Fibroblast of mammary gland (primary cell): ENCODE measurements at regions not wholly inside any gene's neighbourhood (a gene's known extent, or its start where the extent isn't known, plus 50 kb on each side); places are given as distances from the start of the nearest gene placed in this dataset.

Source experiments
- DNase-seq: peaks from one replicate; pipeline ENCODE4 v3.0.0-alpha.2; 2010; ENCODE audit warnings: low read depth
- H3K4me3 ChIP-seq: 2 replicates; pipeline ENCODE4 v1.5.1; 2011; ENCODE audit warnings: low read depth, mild to moderate bottlenecking, low read length, moderate library complexity; ENCODE audit not compliant: control insufficient read depth
- CTCF ChIP-seq: conservative IDR thresholded peaks from 2 replicates; pipeline ENCODE4 v1.5.1; 2011; ENCODE audit warnings: low read depth, low read length, inconsistent platforms; ENCODE audit not compliant: control insufficient read depth, insufficient read depth

DNA sequence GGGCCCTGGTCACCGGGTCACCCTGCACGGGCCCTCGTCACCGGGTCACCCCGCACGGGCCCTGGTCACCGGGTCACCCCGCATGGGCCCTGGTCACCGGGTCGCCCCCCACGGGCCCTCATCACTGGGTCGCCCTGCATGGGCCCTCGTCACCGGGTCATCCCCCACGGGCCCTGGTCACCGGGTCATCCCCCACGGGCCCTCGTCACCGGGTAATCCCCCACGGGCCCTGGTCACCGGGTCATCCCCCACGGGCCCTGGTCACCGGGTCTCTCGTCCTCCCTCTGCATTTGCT, 77.6 kb downstream of the RIPK4 start:
- H3K4me3 ChIP-seq = no peak overlapping the region
- no peak for DNase-seq
- no peak for TF ChIP-seq CTCF

GRCh38 chr21:41687633-41688032, 79.2 kb downstream of the RIPK4 start:
- H3K4me3 ChIP-seq = no peak overlapping the region
- no peak for TF ChIP-seq CTCF
- no peak for DNase-seq

DNA sequence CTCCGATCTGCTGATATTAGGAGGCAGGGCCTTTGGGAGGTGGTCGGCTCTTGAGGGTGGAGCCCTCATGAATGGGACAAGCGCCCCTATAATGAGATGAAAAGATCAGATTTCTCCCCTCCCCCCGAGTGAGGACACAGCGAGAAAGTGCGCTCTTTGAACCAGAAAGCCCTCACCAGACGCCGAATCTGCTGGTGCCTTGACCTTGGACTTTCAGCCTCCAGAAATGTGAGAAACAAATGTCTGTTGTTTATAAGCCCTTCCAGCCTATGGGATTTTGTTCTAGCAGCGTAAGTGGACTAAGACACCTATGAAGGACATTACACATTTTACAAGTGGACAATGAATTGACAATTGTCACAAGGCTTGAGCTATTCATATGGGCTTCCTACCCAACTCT, 80.2 kb downstream of the RIPK4 start:
- no peak for TF ChIP-seq CTCF
- no peak for DNase-seq
- no peak overlapping the region for H3K4me3 ChIP-seq

- no peak for TF ChIP-seq CTCF
- H3K4me3 ChIP-seq = no peak overlapping the region
- DNase-seq = no peak
Measured at GRCh38 chr21:41685511-41686149, 81.2 kb downstream of the RIPK4 start.

DNA sequence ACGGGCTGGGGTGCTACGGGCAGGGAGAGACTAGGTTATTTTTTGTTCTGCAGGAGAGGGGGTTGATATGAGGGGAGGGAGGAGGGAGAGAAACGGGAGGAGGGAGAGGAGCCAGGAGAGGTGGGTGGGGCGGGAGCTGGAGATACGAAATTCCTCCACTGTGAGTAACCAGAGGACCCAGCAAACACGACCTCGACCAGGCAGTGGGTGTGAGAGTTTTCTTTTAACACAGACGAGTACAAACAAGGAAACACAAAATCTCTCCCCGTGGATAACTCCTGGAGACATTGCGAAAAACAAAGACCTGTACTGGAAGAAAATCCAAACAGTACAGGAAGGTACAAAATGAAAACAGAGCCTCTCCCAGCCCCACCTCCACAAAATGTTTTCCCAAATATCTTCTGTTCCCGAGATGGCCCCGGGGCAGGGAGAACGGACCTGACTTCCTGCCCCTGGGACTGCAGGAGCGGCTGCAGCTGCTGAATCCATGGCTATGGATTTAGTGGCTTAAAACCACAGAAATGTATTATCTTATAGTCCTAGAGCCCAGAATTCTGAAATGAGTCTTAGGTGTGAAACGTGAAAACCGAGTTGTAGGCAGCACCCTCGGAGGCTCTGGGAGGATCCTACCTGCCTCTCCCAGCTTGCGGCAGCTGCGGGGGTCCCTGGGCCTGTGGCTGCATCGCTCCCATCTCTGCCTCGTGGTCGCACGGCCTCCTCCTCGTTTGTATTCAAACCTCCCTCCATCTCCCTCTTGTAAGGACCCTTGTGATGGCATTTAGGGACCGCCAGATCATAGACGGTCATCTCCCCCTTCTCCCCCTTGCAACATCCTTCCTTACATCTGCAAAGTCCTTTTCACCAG, 82.2 kb downstream of the RIPK4 start:
- TF ChIP-seq CTCF = no peak
- no peak overlapping the region for H3K4me3 ChIP-seq
- DNase-seq = peak; percentile 67

DNA sequence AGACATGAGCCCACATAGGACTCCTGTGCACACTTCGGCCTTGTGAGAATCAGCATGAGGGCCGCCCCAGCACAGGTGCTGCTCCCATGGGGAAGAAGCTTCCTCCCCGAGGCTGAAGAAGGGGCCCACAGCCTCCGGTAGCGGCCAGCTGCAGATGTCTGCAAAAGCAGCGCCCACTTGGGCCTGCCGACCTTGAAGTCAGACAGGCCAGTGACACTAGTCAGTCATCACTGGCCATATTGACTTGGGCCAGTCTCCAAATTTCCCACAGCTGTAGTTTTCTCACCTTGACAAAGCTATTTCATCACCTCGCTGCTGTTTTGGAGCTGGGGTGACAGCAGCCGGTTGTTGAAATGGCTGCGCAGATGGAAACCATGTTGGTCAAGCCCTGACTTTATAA, 83.0 kb downstream of the RIPK4 start:
- no peak for TF ChIP-seq CTCF
- H3K4me3 ChIP-seq = no peak overlapping the region
- no peak for DNase-seq
